Lower leg skin (tissue), 4 donors: ENCODE measurements at regions not wholly inside any gene's neighbourhood (a gene's known extent, or its start where the extent isn't known, plus 50 kb on each side); places are given as distances from the start of the nearest gene placed in this dataset.

Experiments used
- DNase-seq, 2 donors: peaks; one replicate each; pipeline ENCODE4 v3.0.0-alpha.2; 2019; ENCODE audit warnings: low spot score in 2 of 2
- H3K4me3 ChIP-seq: fragments of 200-600 bp; sonication (generic); 2 replicates; pipeline ENCODE4 v1.5.1; 2017; ENCODE audit warnings: mild to moderate bottlenecking, low read depth; ENCODE audit not compliant: poor library complexity, severe bottlenecking
- CTCF ChIP-seq, 3 donors: fragments of 450-650 bp; IDR thresholded peaks; one replicate each; pipeline ENCODE4 v1.5.1; 2016; ENCODE audit warnings: antibody characterized with exemption in 3 of 3, mild to moderate bottlenecking in 3 of 3, moderate library complexity in 2 of 3
- POLR2A ChIP-seq, 2 donors: fragments of 450-650 bp; IDR thresholded peaks; one replicate each; pipeline ENCODE4 v1.6.1; 2016 to 2017; ENCODE audit warnings: antibody characterized with exemption in 2 of 2, mild to moderate bottlenecking in 1 of 2, moderate library complexity in 1 of 2
- WGBS, 2 donors: methylation state at CpG; one replicate each; pipeline ENCODE4 v1.1.5; 2018; 5-methylcytosine and 5-hydroxymethylcytosine counted together
- intact Hi-C: fragments of 100-400 bp; cut with DNase I; formaldehyde crosslinking; loops from one replicate; pipeline ENCODE4 v1.15.0; 2023; ENCODE audit warnings: low total_unique reads

- DNase-seq = no peak
- WGBS, 2 donors = 87 to 88% methylated on average over 7 of the region's 7 CpGs
- H3K4me3 ChIP-seq = no peak overlapping the region
- TF ChIP-seq CTCF (IDR thresholded peaks at IDR 0.05) = no peak
- TF ChIP-seq POLR2A (IDR thresholded peaks at IDR 0.05) = no peak
- intact Hi-C loops = no loop called here
Measured at GRCh38 chr4:108543359-108543968, 76.9 kb upstream of the RPL34 start.

DNA sequence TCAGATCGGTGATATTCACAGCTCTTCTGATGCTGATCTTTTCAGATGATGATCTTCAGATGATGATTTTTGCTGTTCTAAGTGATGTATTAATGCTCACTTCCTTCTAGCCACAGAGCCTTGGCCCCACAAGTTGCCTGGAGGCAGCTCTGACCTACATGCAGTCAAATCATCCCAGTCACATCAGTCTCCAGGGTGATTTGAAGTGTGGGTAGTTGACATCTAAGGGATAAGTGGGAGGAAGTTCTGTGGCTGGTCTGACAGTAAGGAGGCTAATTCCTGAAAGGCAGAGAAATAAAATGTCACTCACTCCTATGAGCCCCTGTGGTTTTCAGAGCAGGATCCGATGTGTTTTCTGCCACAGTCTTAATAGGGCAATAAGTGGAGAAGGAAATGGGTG is 79.8 kb upstream of the RPL34 start:
- WGBS, 2 donors = 50 to 63% methylated on average over 2 of the region's 2 CpGs
- intact Hi-C loops = no loop called here
- no peak for DNase-seq

GRCh38 chr4:108536577-108536976 is 83.8 kb upstream of the RPL34 start:
- no peak for TF ChIP-seq POLR2A (IDR thresholded peaks at IDR 0.05)
- TF ChIP-seq CTCF (IDR thresholded peaks at IDR 0.05) = no peak
- no peak overlapping the region for H3K4me3 ChIP-seq
- no peak for DNase-seq
- 72 to 75% methylated on average over 2 of the region's 2 CpGs for WGBS, 2 donors
- intact Hi-C loops = no loop called here

More for the DNA sequence above, 79.8 kb upstream of the RPL34 start:
- no peak overlapping the region for H3K4me3 ChIP-seq
- no peak for TF ChIP-seq POLR2A (IDR thresholded peaks at IDR 0.05)
- TF ChIP-seq CTCF (IDR thresholded peaks at IDR 0.05) = no peak

- intact Hi-C loops = no loop called here
- H3K4me3 ChIP-seq = no peak overlapping the region
- 39 to 54% methylated on average over 3 of the region's 3 CpGs for WGBS, 2 donors
- no peak for DNase-seq
- TF ChIP-seq CTCF (IDR thresholded peaks at IDR 0.05) (no peak), POLR2A (IDR thresholded peaks at IDR 0.05) (no peak)
Measured at GRCh38 chr4:108535757-108536156, 84.6 kb upstream of the RPL34 start.

- WGBS, 2 donors = 57 to 65% methylated on average over 2 of the region's 2 CpGs
- H3K4me3 ChIP-seq = no peak overlapping the region
- intact Hi-C loops = no loop called here
- TF ChIP-seq POLR2A (IDR thresholded peaks at IDR 0.05) (no peak), CTCF (IDR thresholded peaks at IDR 0.05) (no peak)
- no peak for DNase-seq
Measured at GRCh38 chr4:108533876-108534275, 86.5 kb upstream of the RPL34 start.

DNA sequence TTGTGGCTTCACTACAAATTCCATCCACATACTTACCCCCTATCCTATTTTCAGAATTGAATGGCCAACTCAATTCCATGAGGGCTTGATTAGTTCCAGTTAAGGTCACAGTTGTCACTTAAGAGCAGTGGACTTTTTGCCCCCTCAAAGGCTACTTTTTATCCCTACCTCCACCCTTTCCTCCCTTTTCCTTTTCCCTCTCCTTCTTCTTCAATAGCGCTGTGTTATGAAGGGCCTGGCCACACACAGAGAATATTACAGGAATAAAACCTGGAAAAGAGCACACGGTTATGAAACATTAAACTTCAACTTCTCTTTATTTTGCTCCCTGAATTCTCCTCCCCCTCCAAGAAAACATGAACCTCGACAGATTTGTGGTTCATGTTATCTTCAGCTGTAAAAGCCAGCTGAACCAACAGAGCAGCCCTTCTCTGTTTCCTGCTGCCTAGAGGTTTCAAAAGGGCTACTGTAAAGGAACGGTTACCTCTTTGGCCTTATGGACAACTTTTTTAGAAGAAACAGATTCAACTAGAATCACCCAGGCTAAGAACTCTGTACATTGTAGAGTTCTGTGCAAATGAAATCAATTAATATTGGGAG is 87.0 kb upstream of the RPL34 start:
- no peak for DNase-seq
- TF ChIP-seq CTCF (IDR thresholded peaks at IDR 0.05) (no peak), POLR2A (IDR thresholded peaks at IDR 0.05) (no peak)
- 61% methylated on average over 4 of the region's 4 CpGs for WGBS, 2 donors
- no peak overlapping the region for H3K4me3 ChIP-seq
- intact Hi-C loops = no loop called here
